ENCODE measurements at regions not wholly inside any gene's neighbourhood (a gene's known extent, or its start where the extent isn't known, plus 50 kb on each side); places are given as distances from the start of the nearest gene placed in this dataset.

DNA sequence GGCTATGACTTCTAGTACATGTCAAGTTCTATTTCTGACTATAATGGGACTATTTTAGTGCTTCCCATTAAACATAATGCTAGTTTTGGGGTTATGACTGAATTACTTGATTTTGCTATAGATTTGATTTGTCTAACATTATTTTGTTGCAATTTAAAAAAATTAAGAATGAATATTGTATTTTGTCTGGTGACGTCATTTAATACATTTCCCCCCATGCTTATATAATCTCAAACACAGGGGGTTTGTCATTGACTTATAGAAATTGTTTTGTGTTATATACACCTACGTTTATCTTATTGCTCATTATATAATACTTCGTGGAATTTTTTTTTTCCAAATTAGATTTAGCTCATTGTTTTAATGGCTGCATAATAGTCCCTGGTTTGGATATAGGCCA, 270.3 kb upstream of the VLDLR start:
- Histone ChIP-seq H3K9me3 (peaks cover 0 to 8% of the 10 kb centered on the region in 2 donors), H3K4me1 (no peaks in the 10 kb centered on the region), H3K4me3 (no peak overlapping the region), H3K27ac (no peak overlapping the region), H3K36me3 (no peaks in the 10 kb centered on the region), H3K27me3 (no peaks in the 10 kb centered on the region)
- no peak for DNase-seq
- no peak for TF ChIP-seq EP300 (IDR thresholded peaks at IDR 0.05; ENCODE audit: low read depth)
- TF ChIP-seq POLR2AphosphoS5 (IDR thresholded peaks at IDR 0.05): no peak
- TF ChIP-seq, protein P1, sequence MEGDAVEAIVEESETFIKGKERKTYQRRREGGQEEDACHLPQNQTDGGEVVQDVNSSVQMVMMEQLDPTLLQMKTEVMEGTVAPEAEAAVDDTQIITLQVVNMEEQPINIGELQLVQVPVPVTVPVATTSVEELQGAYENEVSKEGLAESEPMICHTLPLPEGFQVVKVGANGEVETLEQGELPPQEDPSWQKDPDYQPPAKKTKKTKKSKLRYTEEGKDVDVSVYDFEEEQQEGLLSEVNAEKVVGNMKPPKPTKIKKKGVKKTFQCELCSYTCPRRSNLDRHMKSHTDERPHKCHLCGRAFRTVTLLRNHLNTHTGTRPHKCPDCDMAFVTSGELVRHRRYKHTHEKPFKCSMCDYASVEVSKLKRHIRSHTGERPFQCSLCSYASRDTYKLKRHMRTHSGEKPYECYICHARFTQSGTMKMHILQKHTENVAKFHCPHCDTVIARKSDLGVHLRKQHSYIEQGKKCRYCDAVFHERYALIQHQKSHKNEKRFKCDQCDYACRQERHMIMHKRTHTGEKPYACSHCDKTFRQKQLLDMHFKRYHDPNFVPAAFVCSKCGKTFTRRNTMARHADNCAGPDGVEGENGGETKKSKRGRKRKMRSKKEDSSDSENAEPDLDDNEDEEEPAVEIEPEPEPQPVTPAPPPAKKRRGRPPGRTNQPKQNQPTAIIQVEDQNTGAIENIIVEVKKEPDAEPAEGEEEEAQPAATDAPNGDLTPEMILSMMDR (IDR thresholded peaks at IDR 0.05): no peak
- TF ChIP-seq POLR2A (IDR thresholded peaks at IDR 0.05): no peak
- intact Hi-C loops (cut with DNase I; ENCODE audit: low total_unique reads) (no loop called here), in situ Hi-C loops (cut with MboI; ENCODE audit: low pct_ligation_motif_present in 1 of 4, low pct_unique_long_range_greater_than_20kb in 1 of 4, low sequenced_read_pairs in 3 of 4) (no loop called here)
- 84 to 93% methylated on average over 3 of the region's 3 CpGs for WGBS, 2 donors (ENCODE audit: low coverage in 1 of 2)

DNA sequence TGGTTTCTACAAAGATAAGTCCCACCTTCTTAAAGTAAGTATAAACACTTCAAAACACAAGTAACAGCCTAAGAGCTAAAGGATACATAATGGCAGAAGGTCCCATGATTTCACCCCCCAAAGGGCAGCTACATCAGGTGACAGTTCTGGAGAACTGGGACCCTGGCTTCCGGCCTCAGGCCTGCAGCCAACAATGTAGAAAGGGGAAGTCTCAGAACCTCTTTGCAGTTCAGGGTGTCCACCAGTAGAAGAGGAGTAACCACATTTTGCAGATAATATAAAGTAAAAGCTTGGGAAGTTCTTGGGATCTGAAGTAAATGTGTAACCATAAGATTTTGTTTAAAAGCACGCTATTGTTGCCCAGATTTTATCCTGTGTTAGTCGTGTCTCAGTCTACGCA, 267.4 kb upstream of the VLDLR start:
- WGBS, 2 donors (ENCODE audit: low coverage in 1 of 2): 77 to 90% methylated on average over 3 to 4 of the region's 4 CpGs
- H3K27me3 ChIP-seq: no peaks in the 10 kb centered on the region
- in situ Hi-C loops (cut with MboI; ENCODE audit: low pct_ligation_motif_present in 1 of 4, low pct_unique_long_range_greater_than_20kb in 1 of 4, low sequenced_read_pairs in 3 of 4) (no loop called here), intact Hi-C loops (cut with DNase I; ENCODE audit: low total_unique reads) (no loop called here)
- H3K27ac ChIP-seq: no peak overlapping the region
- H3K36me3 ChIP-seq: no peaks in the 10 kb centered on the region
- TF ChIP-seq POLR2AphosphoS5 (IDR thresholded peaks at IDR 0.05): no peak
- no peak for TF ChIP-seq POLR2A (IDR thresholded peaks at IDR 0.05)
- TF ChIP-seq, protein P1 (IDR thresholded peaks at IDR 0.05): no peak
- TF ChIP-seq EP300 (IDR thresholded peaks at IDR 0.05; ENCODE audit: low read depth): no peak
- H3K4me1 ChIP-seq: no peaks in the 10 kb centered on the region
- peaks cover 0 to 3% of the 10 kb centered on the region in 2 donors for H3K9me3 ChIP-seq
- DNase-seq: no peak
- no peak overlapping the region for H3K4me3 ChIP-seq

DNA sequence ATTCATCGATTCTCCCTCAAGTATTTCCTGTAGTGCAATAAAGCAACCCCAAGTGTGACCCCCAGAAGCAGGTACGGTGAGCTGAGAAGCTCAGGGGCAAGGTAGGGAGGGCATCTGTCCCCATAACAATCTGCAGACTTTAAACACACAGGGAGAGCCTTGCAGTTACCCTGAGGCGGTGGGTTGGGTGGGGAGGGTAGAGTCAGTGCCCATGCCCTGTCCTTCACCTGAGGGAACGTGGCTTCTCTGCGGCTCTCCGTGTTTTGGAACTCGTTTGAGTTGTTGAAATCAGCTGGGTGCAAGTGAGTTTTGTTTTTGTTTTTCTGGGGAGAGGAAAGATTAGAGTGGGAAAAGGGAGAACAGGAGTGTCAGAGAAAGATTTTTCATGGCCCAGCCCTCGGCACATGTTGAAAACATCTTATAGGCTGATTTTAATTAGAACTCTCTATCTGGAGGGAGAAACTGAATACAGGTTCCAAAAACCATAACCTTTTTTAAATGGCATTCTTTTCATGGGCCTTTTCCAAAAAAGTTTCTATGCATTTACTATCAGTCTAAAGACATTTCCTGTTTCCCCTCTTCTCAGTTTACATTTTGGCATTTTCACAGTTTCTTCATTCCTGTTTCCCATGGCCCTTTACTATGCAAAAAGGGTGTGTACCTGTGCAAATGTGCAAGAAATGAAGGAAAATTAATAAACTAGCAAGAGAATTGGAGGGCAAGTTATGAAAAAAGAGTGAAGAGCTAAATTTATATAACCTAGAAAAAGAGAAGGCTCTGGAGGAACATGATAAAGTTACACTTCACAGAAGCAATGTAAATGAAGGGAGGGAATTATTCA, 266.5 kb upstream of the VLDLR start:
- H3K9me3 ChIP-seq: no peaks in the 10 kb centered on the region
- no peaks in the 10 kb centered on the region for H3K27me3 ChIP-seq
- whole genome bisulfite sequencing, 2 donors (ENCODE audit: low coverage in 1 of 2): 79 to 88% methylated on average over 2 to 8 of the region's 8 CpGs
- in situ Hi-C loops (cut with MboI; ENCODE audit: low pct_ligation_motif_present in 1 of 4, low pct_unique_long_range_greater_than_20kb in 1 of 4, low sequenced_read_pairs in 3 of 4): no loop called here
- intact Hi-C loops (cut with DNase I; ENCODE audit: low total_unique reads): no loop called here
- no peak for TF ChIP-seq EP300 (IDR thresholded peaks at IDR 0.05; ENCODE audit: low read depth)
- TF ChIP-seq, protein P1 (IDR thresholded peaks at IDR 0.05): no peak
- no peak for TF ChIP-seq POLR2AphosphoS5 (IDR thresholded peaks at IDR 0.05)
- TF ChIP-seq POLR2A (IDR thresholded peaks at IDR 0.05): no peak
- H3K4me3 ChIP-seq: no peak overlapping the region
- H3K4me1 ChIP-seq: no peaks in the 10 kb centered on the region
- H3K36me3 ChIP-seq: no peaks in the 10 kb centered on the region
- no peak for DNase-seq
- H3K27ac ChIP-seq: no peak overlapping the region

DNA sequence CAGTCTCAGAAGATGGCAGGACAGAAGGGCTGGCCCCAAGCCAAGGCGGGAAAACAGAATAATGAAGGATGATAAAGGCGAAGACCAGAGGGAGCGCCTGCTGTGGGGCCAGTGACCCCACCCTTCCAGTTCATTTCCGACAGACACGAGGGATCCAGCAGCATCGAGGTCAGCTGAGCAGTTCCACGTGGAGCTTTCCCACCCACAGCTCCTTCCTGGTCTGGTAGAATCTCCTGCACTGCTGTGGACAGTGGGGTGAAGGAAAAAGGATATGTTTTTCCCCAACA, 265.9 kb upstream of the VLDLR start:
- 70 to 80% methylated on average over 1 to 7 of the region's 7 CpGs for WGBS, 2 donors (ENCODE audit: low coverage in 1 of 2)
- no peak for TF ChIP-seq EP300 (IDR thresholded peaks at IDR 0.05; ENCODE audit: low read depth)
- TF ChIP-seq POLR2A (IDR thresholded peaks at IDR 0.05): no peak
- TF ChIP-seq, protein P1 (IDR thresholded peaks at IDR 0.05): no peak
- TF ChIP-seq POLR2AphosphoS5 (IDR thresholded peaks at IDR 0.05): no peak
- no peaks in the 10 kb centered on the region for H3K27me3 ChIP-seq
- no peak for DNase-seq
- in situ Hi-C loops (cut with MboI; ENCODE audit: low pct_ligation_motif_present in 1 of 4, low pct_unique_long_range_greater_than_20kb in 1 of 4, low sequenced_read_pairs in 3 of 4) (no loop called here), intact Hi-C loops (cut with DNase I; ENCODE audit: low total_unique reads) (no loop called here)
- H3K9me3 ChIP-seq: no peaks in the 10 kb centered on the region
- no peak overlapping the region for H3K4me3 ChIP-seq
- no peak overlapping the region for H3K27ac ChIP-seq
- no peaks in the 10 kb centered on the region for H3K36me3 ChIP-seq
- no peaks in the 10 kb centered on the region for H3K4me1 ChIP-seq

All from transverse colon (tissue), 4 donors.